ENCODE measurements at regions not wholly inside any gene's neighbourhood (a gene's known extent, or its start where the extent isn't known, plus 50 kb on each side); places are given as distances from the start of the nearest gene placed in this dataset.

DNA sequence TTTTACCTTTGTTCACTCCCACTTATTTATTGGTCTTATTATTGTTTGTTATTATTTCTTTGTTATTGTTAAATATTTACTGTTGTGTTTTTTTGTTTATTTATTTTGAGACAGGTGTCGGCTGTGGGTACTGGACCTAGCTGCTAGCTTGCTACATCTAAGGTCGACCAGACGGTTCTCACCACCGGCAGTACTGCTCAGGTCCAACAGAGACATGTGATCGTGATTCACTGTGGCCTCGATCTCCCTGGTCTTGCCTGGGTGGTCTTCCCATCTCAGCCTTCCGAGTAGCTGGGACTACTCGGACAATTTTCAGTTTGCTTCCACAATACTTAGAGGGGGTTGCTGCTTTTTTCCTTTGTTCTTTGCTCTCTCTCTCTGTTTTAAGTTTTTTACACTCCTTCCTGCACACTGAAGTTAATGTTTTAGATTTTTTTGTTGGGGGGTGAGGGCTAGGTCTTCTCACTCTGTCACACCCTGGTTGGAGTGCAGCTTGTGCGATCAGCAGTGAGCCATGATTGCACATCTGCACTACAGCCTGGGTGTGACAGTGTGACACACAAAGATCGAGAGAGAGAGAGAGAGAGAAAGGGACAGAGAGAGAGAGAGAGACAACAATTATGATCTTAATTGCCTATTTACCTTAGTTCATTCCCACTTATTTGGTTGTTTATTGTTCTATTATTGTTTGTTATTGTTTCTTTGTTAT, 1432.4 kb downstream of the UQCRFS1 start:
- DNase-seq (ENCODE audit: low spot score) = no peak

DNA sequence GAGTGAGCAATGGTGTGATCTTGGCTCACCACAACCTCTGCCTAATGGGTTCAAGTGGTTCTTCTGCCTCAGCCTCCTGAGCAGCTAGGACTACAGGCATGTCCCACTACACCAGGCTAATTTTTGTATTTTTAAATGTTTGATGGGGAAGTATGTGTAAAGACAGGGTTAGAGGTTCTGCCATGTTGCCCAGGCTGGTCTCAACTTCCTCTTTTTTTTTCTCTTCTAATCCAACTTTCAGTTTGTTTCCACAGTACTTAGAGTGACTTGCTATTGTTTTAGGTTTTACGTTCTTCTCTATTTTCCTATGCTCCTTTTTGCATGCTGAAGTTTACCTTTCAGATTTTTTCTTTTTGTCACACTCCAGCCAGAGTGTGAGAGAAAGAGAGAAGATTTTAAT, 1433.0 kb downstream of the UQCRFS1 start:
- DNase-seq (ENCODE audit: low spot score) = no peak

DNA sequence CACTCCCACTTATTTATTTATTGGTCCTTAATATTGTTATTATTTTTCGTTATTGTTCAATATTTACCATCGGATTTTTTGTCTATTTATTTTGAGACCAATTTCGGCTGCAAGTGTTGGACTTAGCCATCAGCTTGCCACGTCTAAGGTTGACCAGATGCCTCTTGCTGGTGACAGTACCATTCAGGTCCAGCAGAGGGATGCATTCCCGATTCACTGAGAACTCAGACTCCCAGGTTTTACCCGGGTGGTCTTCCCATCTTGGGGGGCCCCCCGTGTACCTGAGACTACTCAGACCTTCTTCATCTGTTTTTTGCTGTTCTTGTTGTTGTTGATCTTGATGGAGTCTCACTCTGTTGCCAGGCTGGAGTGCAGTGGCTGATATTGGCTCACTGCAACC, 1435.2 kb downstream of the UQCRFS1 start:
- DNase-seq (ENCODE audit: low spot score) = no peak

DNA sequence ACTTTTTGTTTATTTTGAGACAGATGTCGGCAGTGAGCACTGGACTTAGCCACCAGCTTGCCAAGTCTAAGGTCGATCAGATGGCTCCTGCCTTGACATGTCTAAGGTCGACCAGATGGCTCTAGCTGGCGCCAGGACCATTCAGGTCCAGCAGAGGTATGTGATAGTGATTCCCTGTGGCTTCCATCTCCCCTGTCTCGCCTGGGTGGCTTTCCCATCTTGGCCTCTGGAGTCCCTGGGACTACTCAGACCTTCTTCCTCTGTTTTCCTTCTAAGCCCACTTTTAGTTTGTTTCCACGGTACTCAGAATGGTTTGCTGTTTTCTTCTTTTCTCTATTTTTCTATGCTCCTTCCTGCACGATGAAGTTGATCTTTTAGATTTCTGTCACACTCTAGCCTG, 1435.7 kb downstream of the UQCRFS1 start:
- DNase-seq (ENCODE audit: low spot score) = no peak

DNA sequence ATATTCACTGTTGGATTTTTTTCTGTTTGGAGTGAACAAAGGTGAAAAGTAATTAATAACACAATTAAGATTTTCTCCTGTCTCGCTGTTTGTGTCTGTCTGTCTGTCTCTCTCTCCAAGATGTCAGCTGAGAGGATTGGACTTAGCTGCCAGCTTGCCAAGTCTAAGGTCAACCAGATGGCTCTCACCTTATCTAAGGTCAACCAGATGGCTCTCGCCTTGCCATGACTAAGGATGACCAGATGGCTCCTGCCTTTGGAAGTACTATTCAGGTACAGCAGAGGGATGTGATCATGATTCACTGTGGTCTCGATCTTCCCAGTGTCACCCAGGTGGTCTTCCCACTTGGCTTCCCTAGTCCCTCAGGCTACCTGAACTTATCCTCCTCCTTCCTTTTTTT, 1436.4 kb downstream of the UQCRFS1 start:
- no peak for DNase-seq (ENCODE audit: low spot score)

DNA sequence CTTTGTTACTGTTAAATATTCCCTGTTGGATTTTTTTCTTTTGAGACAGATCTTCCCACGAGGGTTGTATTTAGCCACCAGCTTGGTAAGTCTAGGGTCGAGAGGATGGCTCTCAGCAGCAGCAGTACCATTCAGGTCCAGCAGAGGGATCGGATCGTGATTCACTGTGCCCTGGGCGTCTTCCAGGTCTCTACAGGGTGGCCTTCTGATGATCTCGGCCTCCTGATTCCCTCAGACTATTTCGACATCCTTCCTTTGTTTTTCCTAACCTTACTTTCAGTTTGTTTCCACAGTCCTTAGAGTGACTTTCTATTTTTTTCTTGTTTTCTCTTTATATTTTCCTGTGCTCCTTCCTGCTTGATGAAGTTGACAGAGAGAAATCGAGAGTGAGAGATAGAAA, 1436.9 kb downstream of the UQCRFS1 start:
- no peak for DNase-seq (ENCODE audit: low spot score)

DNA sequence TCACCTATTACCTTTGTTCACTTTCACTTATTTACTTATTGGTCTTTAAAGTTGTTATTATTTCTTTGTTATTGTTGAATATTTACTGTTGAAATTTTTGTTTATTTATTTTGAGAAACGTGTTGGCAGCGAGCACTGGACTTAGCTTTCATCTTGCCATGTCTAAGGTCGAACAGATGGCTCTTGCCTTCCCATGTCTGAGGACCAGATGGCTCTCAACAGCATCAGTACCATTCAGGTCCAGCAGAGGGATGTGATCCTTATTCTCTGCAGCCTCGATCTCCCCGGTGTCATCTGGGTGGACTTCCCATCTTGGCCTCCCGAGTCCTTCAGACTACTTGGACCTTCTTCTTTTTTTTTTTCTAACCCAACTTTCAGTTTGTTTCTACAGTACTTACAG, 1437.6 kb downstream of the UQCRFS1 start:
- no peak for DNase-seq (ENCODE audit: low spot score)

DNA sequence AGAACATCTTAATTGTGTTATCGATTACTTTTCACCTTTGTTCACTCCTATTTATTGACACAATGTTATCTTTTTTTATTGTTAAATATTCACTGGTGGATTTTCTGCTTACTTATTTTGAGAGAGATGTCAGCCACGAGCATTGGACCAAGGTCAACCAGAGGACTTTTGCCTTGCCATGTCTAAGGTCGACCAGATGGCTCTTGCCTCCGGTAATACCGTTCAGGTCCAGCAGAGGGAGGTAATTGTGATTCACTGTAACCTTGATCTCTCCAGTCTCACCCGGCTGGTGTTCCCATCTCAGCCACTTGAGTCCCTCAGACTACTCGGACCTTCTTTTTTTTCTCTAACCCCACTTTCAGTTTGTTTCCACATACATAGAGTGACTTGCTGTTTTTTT, 1438.1 kb downstream of the UQCRFS1 start:
- DNase-seq (ENCODE audit: low spot score) = no peak

DNA sequence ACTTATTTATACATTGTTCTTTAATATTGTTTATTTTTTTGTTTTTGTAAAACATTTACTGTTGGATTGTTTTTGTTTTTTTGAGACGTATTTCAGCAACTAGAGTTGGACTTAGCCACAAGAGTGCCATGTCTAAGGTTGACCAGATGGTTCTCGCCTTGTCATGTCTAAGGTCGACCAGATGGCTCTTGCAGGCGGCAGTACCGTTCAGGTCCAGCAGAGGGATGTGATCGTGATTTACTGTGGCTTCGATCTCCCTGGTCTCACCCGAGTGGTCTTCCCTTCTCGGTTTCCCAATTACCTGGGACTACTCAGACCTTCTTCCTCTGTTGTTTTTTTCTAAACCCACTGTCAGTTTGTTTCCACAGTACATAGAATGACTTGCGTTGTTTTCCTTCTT, 1438.6 kb downstream of the UQCRFS1 start:
- DNase-seq (ENCODE audit: low spot score) = no peak

DNA sequence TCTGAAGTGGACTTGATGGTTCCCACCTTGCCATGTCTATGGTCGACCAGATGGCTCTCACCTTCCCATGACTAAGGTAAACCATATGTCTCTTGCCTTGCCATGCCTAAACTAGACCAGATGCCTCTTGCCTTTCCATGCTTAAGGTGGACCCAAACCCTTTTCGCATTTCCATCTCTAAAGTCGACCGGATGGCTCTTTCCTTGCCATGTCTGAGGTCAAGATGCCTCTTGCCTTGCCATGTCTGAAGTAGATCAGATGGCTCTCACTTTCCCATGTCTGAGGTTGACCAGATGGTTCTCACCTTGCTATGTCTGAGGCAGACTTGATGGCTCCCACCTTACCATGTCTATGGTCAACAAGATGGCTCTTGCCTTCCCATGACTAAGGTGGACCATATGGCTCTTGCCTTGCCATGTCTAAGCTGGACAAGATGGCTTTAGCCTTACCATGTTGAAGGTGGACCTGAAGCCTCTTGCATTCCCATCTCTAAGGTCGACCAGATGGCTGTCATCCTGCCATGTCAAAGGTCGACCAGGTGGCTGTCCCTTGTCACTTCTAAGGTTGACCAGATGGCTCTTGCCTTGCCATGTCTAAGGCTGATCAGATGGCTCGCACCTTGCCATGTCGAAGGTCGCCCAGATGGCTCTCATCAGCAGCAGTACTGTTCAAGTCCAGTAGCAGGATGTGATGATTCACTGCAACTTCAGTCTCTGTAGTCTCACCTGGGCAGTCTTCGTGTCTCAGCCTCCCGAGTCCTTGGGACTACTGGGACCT, 1439.4 kb downstream of the UQCRFS1 start:
- DNase-seq (ENCODE audit: low spot score) = no peak

DNA sequence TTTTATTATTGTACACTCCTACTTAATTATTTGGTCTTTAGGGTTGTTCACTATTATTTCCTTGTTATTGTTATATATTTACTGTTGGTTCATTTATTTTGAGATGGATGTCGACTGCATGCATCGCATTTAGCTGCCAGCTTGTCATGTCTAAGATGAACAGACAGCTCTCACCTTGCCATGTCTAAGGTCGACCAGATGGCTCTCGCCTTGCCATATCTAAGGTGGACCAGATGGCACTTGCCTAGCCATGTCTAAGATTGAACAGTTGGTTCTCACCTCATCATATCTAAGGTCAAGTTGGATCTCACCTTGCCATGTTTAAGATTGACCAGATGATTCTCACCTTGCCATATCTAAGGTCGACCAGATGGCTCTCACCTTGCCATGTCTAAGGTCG, 1440.9 kb downstream of the UQCRFS1 start:
- DNase-seq (ENCODE audit: low spot score) = no peak

DNA sequence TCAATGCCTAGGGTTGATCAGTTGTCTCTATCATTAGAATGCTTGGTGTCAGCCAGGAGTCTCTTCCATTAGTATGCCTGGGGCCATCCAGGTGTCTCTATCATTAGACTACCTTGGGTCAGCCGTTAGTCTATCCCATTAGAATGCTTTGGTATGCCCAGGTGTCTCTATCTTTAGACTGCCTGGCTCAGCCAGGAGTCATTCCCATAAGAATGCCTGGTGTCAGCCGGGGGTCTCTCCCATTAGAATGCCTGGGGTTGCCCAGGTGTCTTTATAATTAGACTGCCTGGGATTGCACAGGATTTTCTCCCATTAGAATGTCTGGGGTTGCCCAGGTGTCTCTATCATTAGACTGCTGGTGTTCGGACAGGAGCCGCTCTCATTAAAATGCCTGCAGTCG, 1442.9 kb downstream of the UQCRFS1 start:
- DNase-seq (ENCODE audit: low spot score) = no peak

DNA sequence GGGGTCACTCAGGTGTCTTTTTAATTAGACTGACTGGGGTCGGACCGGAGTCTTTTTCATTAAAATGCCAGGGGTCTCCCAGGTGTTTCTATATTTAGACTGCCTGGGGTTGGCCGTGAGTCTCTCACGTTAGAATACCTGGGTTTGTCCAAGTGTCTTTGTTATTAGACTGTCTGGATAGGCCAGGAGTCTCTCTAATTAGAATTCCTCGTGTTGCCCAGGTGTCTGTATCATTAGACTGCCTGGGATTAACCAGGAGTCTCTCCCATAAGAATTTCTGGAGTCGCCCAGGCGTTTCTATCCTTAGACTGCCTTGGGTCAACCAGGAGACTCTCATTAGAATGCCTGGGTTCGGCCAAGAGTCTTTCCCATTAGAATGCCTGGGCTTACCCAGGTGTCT, 1445.7 kb downstream of the UQCRFS1 start:
- DNase-seq (ENCODE audit: low spot score) = no peak

DNA sequence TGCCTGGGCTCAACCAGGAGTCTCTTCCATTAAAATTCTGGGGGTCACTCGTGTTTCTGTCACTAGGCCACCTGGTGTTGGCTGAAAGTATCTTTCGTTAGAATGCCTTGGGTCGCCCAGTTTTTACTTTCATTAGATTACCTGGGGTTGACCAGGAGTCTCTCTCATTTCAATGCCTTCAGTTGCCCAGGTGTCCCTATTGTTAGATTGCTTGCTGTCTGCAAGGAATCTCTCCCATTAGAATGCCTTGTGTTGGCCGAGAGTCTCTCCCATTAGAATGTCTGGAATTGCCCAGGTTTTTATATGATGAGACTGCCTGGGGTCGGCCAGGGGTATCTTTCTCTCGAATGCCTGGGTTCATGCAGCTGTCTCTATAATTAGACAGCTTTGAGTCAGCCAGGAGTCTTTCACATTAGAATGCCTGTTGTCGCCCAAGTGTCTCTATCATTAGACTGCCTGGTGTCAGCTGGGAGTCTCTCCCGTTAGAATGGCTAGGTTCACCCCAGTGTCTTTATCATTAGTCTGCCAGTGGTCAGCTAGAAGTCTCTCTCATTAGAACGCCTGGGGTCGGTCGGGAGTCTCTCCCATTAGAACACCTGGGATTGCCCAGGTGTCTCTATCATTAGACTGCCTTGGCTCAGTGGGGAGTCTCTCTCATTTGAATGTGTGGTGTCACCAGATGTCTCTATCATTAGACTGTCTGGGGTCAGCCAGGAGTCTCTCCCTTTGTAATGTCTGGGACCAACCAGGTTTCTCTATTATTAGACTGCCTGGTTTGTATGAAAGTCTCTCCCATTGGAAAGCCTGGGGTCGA, 1446.8 kb downstream of the UQCRFS1 start:
- no peak for DNase-seq (ENCODE audit: low spot score)

DNA sequence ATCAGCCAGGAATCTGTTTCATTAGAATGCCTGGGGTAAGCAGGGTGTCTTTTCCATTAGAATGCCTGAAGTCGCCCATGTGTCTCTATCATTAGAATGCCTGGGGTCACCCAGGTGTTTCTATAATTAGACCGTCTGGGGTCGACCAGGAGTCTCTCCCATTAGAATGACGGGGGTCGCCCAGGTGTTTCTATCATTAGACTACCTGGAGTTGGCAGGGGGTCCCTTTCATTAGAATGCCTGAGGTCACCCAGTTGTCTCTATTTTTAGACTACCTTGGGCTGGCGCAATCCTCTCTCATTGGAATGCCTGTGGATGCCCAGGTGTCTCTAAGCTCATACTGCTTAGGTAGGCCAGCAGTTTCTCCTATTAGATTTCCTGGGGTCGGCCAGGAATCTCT, 1447.6 kb downstream of the UQCRFS1 start:
- DNase-seq (ENCODE audit: low spot score) = no peak

DNA sequence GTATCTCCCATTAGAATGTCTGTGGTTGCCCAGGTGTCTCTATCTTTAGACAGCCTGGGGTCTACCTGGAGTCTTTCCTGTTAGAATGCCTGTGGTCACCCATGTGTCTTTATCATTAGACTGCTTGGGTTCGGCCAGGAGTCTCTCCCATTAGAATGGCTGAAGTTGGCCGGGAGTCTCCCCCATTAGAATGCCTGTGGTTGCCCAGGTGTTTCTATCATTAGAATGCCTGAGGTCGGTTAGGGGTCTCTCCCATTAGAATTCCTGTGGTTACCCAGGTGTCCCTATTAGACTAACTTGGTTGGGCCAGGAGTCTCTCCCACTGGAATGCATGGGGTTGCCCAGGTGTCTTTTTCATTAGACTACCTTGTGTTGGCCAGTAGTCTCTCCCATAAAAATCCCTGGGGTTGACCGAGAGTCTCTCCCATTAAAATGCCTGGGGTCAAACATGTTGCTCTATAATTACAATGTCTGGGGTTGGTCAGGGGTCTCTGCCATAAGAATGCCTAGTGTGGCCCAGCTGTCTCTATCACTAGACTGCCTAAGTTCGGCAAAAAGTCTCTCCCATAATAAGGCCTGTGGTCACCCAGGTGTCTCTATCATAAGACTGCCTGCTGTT, 1448.7 kb downstream of the UQCRFS1 start:
- DNase-seq (ENCODE audit: low spot score) = no peak

DNA sequence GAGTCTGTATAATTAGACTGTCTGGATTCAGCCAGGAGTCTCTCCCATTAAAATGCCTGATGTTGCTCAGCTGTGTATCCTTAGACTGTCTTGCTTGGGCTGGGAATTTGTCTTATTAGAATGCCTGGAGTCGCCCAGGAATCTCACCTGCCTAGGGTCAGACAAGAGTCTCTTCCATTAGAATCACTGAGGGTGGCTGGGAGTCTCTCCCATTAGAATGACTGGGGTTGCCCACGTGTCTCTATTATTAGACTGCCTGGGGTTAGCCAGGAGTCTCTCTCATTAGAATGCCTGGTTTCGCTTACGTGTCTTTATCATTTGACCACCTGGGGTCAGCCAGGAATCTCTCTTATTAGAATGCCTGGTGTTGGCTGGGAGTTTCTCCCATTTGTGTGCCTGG, 1450.0 kb downstream of the UQCRFS1 start:
- DNase-seq (ENCODE audit: low spot score) = no peak

DNA sequence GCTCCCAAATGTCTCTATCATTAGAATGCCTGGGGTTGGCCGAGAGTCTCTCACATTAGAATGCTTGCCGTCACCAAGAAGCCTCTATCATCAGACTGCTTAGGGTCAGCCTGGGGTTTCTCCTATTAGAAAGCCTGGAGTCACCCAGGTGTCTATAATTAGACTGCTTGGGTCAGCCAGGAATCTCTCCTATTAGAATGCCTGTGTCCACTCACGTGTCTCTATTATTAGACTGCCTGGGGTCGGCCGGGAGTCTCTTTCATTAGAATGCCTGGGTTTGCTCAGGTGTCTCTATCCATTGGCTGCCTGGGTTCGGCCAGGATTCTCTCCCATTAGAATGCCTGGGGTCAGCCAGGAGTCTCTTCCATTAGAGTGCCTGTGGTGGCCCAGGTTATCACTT, 1453.1 kb downstream of the UQCRFS1 start:
- DNase-seq (ENCODE audit: low spot score) = no peak

DNA sequence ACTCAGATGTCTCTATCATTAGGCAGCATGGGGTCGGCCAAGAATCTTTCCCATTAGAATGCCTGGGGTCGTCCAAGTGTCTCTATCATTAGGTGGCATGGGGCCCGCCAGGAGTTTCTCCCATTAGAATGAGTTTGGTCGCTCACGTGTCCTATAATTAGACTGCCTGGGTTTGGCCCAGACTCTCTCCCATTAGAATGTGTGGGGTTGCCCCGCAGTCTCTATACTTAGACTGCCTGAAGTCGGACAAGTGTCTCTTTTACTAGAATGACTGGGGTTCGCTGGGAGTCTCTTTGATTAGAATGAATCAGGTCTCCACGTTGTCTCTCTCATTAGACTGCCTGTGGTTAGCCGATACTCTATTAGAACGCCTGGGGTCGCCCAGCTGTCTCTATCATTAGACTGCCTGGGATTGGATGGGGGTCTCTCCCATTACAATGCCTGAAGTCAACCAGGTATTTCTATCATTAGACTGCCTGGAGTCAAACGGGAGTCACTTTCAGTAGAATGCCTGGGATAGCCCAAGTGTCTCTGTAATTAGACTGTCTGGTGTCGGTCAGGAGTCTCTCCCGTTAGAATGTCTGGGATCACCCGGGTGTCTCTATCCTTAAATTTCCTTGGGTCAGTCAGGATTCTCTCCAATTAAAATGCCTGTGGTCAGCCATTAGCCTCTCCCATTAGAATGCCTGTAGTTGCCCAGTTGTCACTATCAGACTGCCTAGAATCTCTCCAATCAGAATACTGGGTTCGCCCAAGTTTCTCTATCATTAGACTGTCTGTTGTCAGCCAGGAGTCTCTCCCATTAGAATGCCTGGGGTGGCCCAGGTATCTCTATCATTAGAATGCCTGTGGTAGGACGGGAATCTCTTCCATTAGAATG, 1454.1 kb downstream of the UQCRFS1 start:
- DNase-seq (ENCODE audit: low spot score) = no peak

DNA sequence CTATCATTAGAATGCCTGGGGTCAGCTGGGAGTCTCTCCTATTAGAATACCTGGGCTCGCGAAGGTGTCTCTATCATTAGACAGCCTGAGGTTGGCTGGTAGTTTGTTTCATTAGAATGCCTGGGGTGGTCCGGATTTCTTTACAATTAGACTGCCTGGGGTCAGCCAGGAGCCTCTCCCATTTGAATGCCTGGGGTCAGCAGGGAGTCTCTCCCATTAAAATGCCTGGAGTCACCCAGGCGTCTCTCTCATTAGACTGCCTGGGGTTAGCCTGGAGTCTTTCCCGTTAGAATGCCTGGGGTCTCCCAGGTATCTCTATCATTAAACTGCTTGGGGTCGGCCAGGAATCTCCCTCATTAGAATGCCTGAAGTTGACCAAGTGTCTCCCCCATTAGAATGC, 1458.3 kb downstream of the UQCRFS1 start:
- DNase-seq (ENCODE audit: low spot score) = no peak

DNA sequence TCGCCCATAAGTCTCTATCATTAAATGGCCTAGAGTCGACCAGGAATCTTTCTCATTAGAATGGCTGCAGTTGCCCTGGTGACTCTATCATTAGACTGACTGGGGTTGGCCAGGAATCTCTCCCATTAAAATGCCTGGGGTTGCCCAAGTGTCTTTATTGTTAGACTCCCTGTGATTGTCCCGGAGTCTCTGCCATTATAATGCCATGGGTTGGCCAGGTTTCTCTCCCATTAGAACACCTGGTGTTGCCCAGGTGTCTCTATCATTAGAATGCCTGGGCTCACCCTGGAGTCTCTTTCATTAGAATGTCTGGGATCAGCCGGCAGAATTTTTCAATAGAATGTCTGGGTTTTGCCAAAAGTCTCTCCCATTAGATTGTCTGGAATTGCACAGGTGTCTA, 1459.3 kb downstream of the UQCRFS1 start:
- DNase-seq (ENCODE audit: low spot score) = peak; percentile 26

Data from left forelimb (tissue), 1 donor.